ENCODE measurements at regions not wholly inside any gene's neighbourhood (a gene's known extent, or its start where the extent isn't known, plus 50 kb on each side); places are given as distances from the start of the nearest gene placed in this dataset.

DNA sequence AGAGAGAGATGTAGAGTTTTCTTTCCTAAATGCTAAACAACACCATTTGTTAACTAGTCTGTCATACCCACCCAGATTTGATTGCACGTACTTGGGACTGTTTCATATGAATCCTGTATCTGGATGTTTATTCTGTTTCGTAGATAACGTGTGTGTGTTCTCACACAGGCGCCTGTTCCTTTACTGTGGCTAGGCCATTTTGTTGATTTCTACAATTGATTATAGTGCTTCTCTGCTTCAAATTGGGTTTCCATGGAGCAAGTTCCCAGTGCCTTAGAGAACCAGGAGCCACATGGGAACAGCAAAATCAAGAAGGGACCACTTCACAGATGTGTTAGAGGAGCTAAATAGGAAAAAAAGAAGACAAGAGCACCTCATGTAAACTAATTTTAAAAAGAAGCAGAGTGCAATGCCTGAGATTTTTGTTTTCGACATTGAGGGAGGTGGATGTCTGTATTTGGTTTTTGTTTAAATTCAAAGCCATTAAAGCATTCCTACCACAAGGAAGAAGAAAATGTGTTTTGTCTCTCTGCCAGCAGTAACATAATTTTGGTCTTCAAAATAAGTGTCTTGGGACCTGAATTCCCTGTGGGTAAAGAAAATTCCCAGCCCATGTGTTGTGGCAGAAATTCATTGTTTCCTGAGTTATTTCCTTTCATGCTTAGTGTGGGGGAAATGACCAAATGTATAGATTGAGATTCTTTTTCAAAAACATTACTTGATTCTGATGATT lies 424.0 kb upstream of the C2CD4B start:
- peak; percentile 26 to 70 for DNase-seq (ENCODE audit: low read depth in 2 of 2)
- H3K27ac ChIP-seq (ENCODE audit: insufficient read depth, low read length) = no peak overlapping the region
- no peak overlapping the region for H3K9ac ChIP-seq (ENCODE audit: insufficient read depth, low read length)
- no peaks in the 10 kb centered on the region for H3K27me3 ChIP-seq (ENCODE audit: control insufficient read depth, insufficient read depth, low read length)
- no peaks in the 10 kb centered on the region for H3K4me1 ChIP-seq (ENCODE audit: control insufficient read depth, extremely low read depth, insufficient read depth, low read length)
- no peak overlapping the region for H2AFZ ChIP-seq (ENCODE audit: low read length)
- no peaks in the 10 kb centered on the region for H4K20me1 ChIP-seq (ENCODE audit: control insufficient read depth, extremely low read depth, insufficient read depth, low read length)
- H3K9me3 ChIP-seq (ENCODE audit: control insufficient read depth, insufficient read depth, low read depth, low read length) = no peaks in the 10 kb centered on the region
- no peaks in the 10 kb centered on the region for H3K36me3 ChIP-seq (ENCODE audit: control insufficient read depth, insufficient read depth, low read length)
- no peak for TF ChIP-seq EZH2 (IDR thresholded peaks at IDR 0.05; ENCODE audit: low read length, missing control alignments)
- TF ChIP-seq, protein P1, sequence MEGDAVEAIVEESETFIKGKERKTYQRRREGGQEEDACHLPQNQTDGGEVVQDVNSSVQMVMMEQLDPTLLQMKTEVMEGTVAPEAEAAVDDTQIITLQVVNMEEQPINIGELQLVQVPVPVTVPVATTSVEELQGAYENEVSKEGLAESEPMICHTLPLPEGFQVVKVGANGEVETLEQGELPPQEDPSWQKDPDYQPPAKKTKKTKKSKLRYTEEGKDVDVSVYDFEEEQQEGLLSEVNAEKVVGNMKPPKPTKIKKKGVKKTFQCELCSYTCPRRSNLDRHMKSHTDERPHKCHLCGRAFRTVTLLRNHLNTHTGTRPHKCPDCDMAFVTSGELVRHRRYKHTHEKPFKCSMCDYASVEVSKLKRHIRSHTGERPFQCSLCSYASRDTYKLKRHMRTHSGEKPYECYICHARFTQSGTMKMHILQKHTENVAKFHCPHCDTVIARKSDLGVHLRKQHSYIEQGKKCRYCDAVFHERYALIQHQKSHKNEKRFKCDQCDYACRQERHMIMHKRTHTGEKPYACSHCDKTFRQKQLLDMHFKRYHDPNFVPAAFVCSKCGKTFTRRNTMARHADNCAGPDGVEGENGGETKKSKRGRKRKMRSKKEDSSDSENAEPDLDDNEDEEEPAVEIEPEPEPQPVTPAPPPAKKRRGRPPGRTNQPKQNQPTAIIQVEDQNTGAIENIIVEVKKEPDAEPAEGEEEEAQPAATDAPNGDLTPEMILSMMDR (conservative IDR thresholded peaks at IDR 0.05 in 1 of 2, IDR thresholded peaks at IDR 0.05 in 1 of 2; ENCODE audit: low read depth in 1 of 2, low read length in 2 of 2) = no peak
- no peak overlapping the region for H3K4me3 ChIP-seq (replicated peaks in 1 of 4; ENCODE audit: control extremely low read depth in 1 of 4, insufficient read depth in 1 of 4, low read depth in 3 of 4, low read length in 4 of 4)
- H3K4me2 ChIP-seq (ENCODE audit: extremely low read depth, insufficient read depth, low read length) = no peak overlapping the region
- no peaks in the 10 kb centered on the region for H3K79me2 ChIP-seq (ENCODE audit: control insufficient read depth, insufficient read depth, low read length)

DNA sequence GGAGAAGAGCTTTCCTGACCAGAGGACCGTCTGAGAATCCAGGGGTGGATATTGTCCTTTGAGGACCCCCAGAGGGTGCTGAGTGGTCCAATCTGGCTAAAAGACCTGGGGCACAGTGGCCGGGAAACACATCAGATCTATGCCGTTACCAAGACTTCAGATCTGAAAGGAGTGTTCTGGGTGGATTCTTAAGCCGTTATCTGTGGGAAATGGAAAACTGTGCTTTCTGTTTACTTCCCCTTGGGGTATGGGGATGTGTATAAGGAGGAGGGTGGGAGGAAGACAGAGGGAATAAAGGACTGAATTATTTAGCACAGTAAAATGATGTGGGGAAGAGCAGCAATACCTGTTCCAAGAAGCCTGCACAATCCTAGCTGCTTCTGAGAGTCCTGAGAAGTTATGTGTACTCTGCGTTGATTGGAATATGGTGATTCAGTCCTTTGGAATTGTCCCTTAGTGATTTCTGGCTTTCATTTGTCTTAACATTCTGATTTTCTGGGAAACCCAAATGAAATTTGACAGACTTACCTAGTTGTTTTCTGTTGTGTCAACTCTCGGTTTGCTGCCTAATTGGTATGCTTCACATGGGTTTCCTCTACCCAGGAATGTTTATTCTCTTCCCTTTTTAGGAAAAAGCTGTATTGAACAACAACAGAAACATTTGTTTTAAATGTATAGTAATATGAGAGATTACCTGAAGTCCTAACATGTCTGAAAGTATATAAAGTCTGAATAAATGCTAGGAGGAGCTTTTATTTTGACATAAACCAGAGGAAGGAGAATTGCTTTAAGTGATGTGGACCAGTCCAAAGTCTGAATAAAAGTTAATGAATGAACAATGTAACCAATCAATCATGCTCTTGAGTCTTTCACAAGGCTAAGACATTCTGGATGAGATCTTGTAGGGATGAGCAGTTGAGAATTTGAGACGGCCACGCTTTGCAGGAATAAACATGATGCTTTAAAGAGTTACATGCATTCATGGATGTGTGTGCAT lies 427.1 kb upstream of the C2CD4B start:
- Histone ChIP-seq H3K4me2 (ENCODE audit: extremely low read depth, insufficient read depth, low read length) (no peak overlapping the region), H3K4me3 (replicated peaks in 1 of 4; ENCODE audit: control extremely low read depth in 1 of 4, insufficient read depth in 1 of 4, low read depth in 3 of 4, low read length in 4 of 4) (no peak overlapping the region), H3K27ac (ENCODE audit: insufficient read depth, low read length) (no peak overlapping the region), H2AFZ (ENCODE audit: low read length) (no peak overlapping the region), H4K20me1 (ENCODE audit: control insufficient read depth, extremely low read depth, insufficient read depth, low read length) (no peaks in the 10 kb centered on the region), H3K79me2 (ENCODE audit: control insufficient read depth, insufficient read depth, low read length) (no peaks in the 10 kb centered on the region), H3K27me3 (ENCODE audit: control insufficient read depth, insufficient read depth, low read length) (no peaks in the 10 kb centered on the region), H3K36me3 (ENCODE audit: control insufficient read depth, insufficient read depth, low read length) (no peaks in the 10 kb centered on the region), H3K9ac (ENCODE audit: insufficient read depth, low read length) (no peak overlapping the region), H3K4me1 (ENCODE audit: control insufficient read depth, extremely low read depth, insufficient read depth, low read length) (no peaks in the 10 kb centered on the region), H3K9me3 (ENCODE audit: control insufficient read depth, insufficient read depth, low read depth, low read length) (no peaks in the 10 kb centered on the region)
- TF ChIP-seq, protein P1 (conservative IDR thresholded peaks at IDR 0.05 in 1 of 2, IDR thresholded peaks at IDR 0.05 in 1 of 2; ENCODE audit: low read depth in 1 of 2, low read length in 2 of 2) = no peak
- TF ChIP-seq EZH2 (IDR thresholded peaks at IDR 0.05; ENCODE audit: low read length, missing control alignments) = no peak
- DNase-seq (ENCODE audit: low read depth in 2 of 2) = peak in 1 of 2 donors; percentile 64

DNA sequence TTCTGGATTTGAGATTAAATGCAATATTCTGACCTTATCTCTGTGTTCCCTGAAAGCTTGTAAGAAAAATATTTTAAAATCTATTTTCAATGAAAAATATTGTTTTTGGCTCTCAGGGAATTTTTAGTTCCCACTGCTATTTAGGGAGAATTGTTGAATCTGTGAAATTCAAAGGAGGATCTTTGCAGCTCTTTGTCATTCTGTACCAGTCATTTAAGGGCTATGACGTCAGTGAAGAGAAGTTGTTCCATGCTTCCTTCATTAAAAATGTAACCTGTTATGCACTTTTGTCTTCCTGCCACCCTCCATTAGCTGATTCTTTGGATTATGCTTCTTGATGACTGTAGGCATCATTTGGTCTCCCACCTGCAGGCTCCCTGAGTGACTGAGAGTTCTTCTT lies 427.8 kb upstream of the C2CD4B start:
- no peak for TF ChIP-seq EZH2 (IDR thresholded peaks at IDR 0.05; ENCODE audit: low read length, missing control alignments)
- TF ChIP-seq, protein P1 (conservative IDR thresholded peaks at IDR 0.05 in 1 of 2, IDR thresholded peaks at IDR 0.05 in 1 of 2; ENCODE audit: low read depth in 1 of 2, low read length in 2 of 2) = no peak
- Histone ChIP-seq H3K27me3 (ENCODE audit: control insufficient read depth, insufficient read depth, low read length) (no peaks in the 10 kb centered on the region), H3K9ac (ENCODE audit: insufficient read depth, low read length) (no peak overlapping the region), H3K9me3 (ENCODE audit: control insufficient read depth, insufficient read depth, low read depth, low read length) (no peaks in the 10 kb centered on the region), H3K79me2 (ENCODE audit: control insufficient read depth, insufficient read depth, low read length) (no peaks in the 10 kb centered on the region), H2AFZ (ENCODE audit: low read length) (no peak overlapping the region), H3K27ac (ENCODE audit: insufficient read depth, low read length) (no peak overlapping the region), H3K4me2 (ENCODE audit: extremely low read depth, insufficient read depth, low read length) (no peak overlapping the region), H3K36me3 (ENCODE audit: control insufficient read depth, insufficient read depth, low read length) (no peaks in the 10 kb centered on the region), H3K4me3 (replicated peaks in 1 of 4; ENCODE audit: control extremely low read depth in 1 of 4, insufficient read depth in 1 of 4, low read depth in 3 of 4, low read length in 4 of 4) (no peak overlapping the region), H3K4me1 (ENCODE audit: control insufficient read depth, extremely low read depth, insufficient read depth, low read length) (no peaks in the 10 kb centered on the region), H4K20me1 (ENCODE audit: control insufficient read depth, extremely low read depth, insufficient read depth, low read length) (no peaks in the 10 kb centered on the region)
- no peak for DNase-seq (ENCODE audit: low read depth in 2 of 2)

Data from fibroblast of lung (primary cell).